RKO (cell line): ENCODE measurements at regions not wholly inside any gene's neighbourhood (a gene's known extent, or its start where the extent isn't known, plus 50 kb on each side); places are given as distances from the start of the nearest gene placed in this dataset.
"Not testable (repeated sequence)": the region's sequence is repeated elsewhere in the genome, so short reads cannot be mapped to it uniquely, and the experiment has no call there.

Experiments
- DNase-seq: peaks from one replicate; pipeline ENCODE4 v3.0.0-alpha.2; 2016; ENCODE audit warnings: low spot score

GRCh38 chrX:64580605-64581004 lies 185.4 kb upstream of the MTMR8 start:
- no peak for DNase-seq

- DNase-seq, result no peak
Measured at GRCh38 chrX:64580035-64580434, 184.8 kb upstream of the MTMR8 start.

- no peak for DNase-seq
Measured at GRCh38 chrX:64571011-64571410, 175.8 kb upstream of the MTMR8 start.

GRCh38 chrX:64570204-64570603 lies 175.0 kb upstream of the MTMR8 start:
- peak; percentile 51 for DNase-seq

- DNase-seq, result not testable (repeated sequence)
Measured at GRCh38 chrX:64565348-64565747, 170.1 kb upstream of the MTMR8 start.

GRCh38 chrX:64549236-64549635 lies 154.0 kb upstream of the MTMR8 start:
- DNase-seq, result not testable (repeated sequence)

- DNase-seq, result no peak
Measured at GRCh38 chrX:64536736-64537135, 141.5 kb upstream of the MTMR8 start.
